ENCODE measurements at regions not wholly inside any gene's neighbourhood (a gene's known extent, or its start where the extent isn't known, plus 50 kb on each side); places are given as distances from the start of the nearest gene placed in this dataset.

DNA sequence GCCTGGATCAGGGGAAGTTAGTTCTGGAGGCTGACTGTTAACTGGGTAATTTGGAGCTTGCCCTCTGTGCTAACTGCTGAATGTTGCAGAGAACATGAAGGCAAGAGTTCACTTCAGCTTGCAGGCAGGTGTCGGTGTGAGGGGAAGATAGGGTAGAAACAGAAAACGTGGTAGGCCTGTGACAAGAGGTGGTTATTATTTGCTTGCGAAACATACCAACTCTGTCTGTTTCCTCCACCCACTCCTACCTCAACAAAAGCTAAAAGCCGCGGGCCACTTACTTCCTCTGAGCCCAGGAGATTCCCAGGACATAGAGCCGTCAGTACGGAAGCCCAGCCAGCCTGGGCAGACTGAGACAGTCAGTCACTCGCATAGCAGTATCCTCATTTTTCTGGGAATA is 119.2 kb upstream of the ABCC4 start:
- TF ChIP-seq POLR2AphosphoS5 (IDR thresholded peaks at IDR 0.05; ENCODE audit: insufficient read depth, low read depth, low read length) = no peak
- TF ChIP-seq CTCF (IDR thresholded peaks at IDR 0.05; ENCODE audit: extremely low read depth in 1 of 2, insufficient read depth in 1 of 2, low read depth in 1 of 2, low read length in 2 of 2) = no peak
- no peak for TF ChIP-seq POLR2A (IDR thresholded peaks at IDR 0.05; ENCODE audit: low read depth, low read length)
- TF ChIP-seq, protein P1, sequence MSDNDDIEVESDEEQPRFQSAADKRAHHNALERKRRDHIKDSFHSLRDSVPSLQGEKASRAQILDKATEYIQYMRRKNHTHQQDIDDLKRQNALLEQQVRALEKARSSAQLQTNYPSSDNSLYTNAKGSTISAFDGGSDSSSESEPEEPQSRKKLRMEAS (IDR thresholded peaks at IDR 0.05; ENCODE audit: insufficient read depth, insufficient read length) = no peak
